ENCODE measurements at regions not wholly inside any gene's neighbourhood (a gene's known extent, or its start where the extent isn't known, plus 50 kb on each side); places are given as distances from the start of the nearest gene placed in this dataset.

DNA sequence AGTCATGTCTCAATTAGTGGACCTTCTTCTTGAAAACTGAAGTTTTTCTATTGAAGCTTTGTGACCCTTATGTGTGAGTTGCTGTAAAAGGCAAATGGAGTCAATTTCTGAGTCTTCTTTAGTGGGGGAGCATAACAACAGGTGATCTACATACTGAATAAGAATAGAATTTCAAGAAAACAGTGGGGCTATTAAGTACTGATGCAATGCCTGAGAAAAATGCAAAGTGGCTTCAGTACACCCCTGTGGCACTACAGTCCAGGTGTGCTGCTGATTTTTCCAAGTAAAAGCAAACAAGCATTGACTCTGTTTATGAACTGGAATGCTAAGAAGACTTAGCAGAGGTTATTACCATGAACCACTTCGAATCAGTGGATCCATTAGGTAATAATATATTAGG lies 328.0 kb upstream of the PABPC4L start:
- TF ChIP-seq, protein P1, sequence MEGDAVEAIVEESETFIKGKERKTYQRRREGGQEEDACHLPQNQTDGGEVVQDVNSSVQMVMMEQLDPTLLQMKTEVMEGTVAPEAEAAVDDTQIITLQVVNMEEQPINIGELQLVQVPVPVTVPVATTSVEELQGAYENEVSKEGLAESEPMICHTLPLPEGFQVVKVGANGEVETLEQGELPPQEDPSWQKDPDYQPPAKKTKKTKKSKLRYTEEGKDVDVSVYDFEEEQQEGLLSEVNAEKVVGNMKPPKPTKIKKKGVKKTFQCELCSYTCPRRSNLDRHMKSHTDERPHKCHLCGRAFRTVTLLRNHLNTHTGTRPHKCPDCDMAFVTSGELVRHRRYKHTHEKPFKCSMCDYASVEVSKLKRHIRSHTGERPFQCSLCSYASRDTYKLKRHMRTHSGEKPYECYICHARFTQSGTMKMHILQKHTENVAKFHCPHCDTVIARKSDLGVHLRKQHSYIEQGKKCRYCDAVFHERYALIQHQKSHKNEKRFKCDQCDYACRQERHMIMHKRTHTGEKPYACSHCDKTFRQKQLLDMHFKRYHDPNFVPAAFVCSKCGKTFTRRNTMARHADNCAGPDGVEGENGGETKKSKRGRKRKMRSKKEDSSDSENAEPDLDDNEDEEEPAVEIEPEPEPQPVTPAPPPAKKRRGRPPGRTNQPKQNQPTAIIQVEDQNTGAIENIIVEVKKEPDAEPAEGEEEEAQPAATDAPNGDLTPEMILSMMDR (IDR thresholded peaks at IDR 0.05; ENCODE audit: insufficient read depth, low read depth, low read length) = no peak
- TF ChIP-seq EZH2 (IDR thresholded peaks at IDR 0.05; ENCODE audit: insufficient read depth, low read length) = no peak

Measured in astrocyte (in vitro differentiated cells and primary cell).